GM23338 (cell line): ENCODE measurements at regions not wholly inside any gene's neighbourhood (a gene's known extent, or its start where the extent isn't known, plus 50 kb on each side); places are given as distances from the start of the nearest gene placed in this dataset.

Experiments used
- EZH2 ChIP-seq: fragments of 200-600 bp; sonication (generic); IDR thresholded peaks from one replicate; pipeline ENCODE4 v1.8.0; 2017; ENCODE audit warnings: antibody characterized with exemption, mild to moderate bottlenecking, low read depth; ENCODE audit not compliant: unreplicated experiment
- EZH2phosphoT487 ChIP-seq: fragments of 200-600 bp; sonication (generic); IDR thresholded peaks from one replicate; pipeline ENCODE4 v1.8.1; 2018; ENCODE audit warnings: antibody characterized with exemption; ENCODE audit not compliant: unreplicated experiment
- JUNB ChIP-seq: IDR thresholded peaks from one replicate; pipeline ENCODE4 v1.6.1; 2016; ENCODE audit warnings: antibody characterized with exemption; ENCODE audit not compliant: unreplicated experiment
- POLR2AphosphoS5 ChIP-seq: IDR thresholded peaks from 2 replicates; pipeline ENCODE4 v1.6.1; 2016; ENCODE audit warnings: antibody characterized with exemption, low read depth
- ZNF114 ChIP-seq: fragments of 250-450 bp; sonication (Bioruptor Pico); IDR thresholded peaks from 2 replicates; pipeline ENCODE4 v1.5.0; 2020; ENCODE audit warnings: mild to moderate bottlenecking, moderate library complexity
- TF ChIP-seq, protein P1 (sequence below), 2 experiments: fragments of 200-600 bp in 1 of 2; sonication (generic) in 1 of 2; conservative IDR thresholded peaks; 2 replicates each; pipeline versions ENCODE4 v1.5.1 to v1.6.1; 2016 to 2017; ENCODE audit warnings: antibody characterized with exemption in 2 of 2, low read depth in 2 of 2, mild to moderate bottlenecking in 2 of 2, moderate library complexity in 1 of 2
- TF ChIP-seq, protein P2 (sequence below): IDR thresholded peaks from one replicate; pipeline ENCODE4 v1.6.1; 2018; ENCODE audit warnings: antibody characterized with exemption; ENCODE audit not compliant: unreplicated experiment

DNA sequence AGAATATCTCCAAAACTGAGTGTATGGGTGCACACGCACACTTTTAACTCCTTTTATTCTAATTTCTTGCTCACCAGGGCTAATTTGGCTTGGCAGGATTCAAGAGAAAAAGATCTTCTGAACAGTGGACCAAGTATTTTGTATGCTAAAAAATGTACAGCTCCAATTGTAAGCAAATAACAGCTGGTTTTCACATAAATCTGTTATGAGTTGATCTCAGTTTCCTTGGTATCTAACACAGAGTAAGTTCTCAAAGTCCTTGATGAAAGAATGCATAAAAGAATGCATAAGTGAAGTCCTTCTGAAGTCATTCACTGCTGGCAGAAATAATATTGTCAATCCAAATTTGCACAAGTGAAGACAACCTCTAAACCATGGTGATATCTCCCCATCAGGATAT lies 213.0 kb downstream of the OMA1 start:
- TF ChIP-seq POLR2AphosphoS5 (no peak), JUNB (no peak), EZH2phosphoT487 (no peak), EZH2 (no peak), ZNF114 (CRISPR knock-in tag) (no peak)
- TF ChIP-seq, protein P1, sequence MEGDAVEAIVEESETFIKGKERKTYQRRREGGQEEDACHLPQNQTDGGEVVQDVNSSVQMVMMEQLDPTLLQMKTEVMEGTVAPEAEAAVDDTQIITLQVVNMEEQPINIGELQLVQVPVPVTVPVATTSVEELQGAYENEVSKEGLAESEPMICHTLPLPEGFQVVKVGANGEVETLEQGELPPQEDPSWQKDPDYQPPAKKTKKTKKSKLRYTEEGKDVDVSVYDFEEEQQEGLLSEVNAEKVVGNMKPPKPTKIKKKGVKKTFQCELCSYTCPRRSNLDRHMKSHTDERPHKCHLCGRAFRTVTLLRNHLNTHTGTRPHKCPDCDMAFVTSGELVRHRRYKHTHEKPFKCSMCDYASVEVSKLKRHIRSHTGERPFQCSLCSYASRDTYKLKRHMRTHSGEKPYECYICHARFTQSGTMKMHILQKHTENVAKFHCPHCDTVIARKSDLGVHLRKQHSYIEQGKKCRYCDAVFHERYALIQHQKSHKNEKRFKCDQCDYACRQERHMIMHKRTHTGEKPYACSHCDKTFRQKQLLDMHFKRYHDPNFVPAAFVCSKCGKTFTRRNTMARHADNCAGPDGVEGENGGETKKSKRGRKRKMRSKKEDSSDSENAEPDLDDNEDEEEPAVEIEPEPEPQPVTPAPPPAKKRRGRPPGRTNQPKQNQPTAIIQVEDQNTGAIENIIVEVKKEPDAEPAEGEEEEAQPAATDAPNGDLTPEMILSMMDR (conservative IDR thresholded peaks at IDR 0.05; ENCODE audit: low read depth in 2 of 2): no peak
- TF ChIP-seq, protein P2, sequence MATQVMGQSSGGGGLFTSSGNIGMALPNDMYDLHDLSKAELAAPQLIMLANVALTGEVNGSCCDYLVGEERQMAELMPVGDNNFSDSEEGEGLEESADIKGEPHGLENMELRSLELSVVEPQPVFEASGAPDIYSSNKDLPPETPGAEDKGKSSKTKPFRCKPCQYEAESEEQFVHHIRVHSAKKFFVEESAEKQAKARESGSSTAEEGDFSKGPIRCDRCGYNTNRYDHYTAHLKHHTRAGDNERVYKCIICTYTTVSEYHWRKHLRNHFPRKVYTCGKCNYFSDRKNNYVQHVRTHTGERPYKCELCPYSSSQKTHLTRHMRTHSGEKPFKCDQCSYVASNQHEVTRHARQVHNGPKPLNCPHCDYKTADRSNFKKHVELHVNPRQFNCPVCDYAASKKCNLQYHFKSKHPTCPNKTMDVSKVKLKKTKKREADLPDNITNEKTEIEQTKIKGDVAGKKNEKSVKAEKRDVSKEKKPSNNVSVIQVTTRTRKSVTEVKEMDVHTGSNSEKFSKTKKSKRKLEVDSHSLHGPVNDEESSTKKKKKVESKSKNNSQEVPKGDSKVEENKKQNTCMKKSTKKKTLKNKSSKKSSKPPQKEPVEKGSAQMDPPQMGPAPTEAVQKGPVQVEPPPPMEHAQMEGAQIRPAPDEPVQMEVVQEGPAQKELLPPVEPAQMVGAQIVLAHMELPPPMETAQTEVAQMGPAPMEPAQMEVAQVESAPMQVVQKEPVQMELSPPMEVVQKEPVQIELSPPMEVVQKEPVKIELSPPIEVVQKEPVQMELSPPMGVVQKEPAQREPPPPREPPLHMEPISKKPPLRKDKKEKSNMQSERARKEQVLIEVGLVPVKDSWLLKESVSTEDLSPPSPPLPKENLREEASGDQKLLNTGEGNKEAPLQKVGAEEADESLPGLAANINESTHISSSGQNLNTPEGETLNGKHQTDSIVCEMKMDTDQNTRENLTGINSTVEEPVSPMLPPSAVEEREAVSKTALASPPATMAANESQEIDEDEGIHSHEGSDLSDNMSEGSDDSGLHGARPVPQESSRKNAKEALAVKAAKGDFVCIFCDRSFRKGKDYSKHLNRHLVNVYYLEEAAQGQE: no peak
